Suprapubic skin (tissue), 4 donors: ENCODE measurements at regions not wholly inside any gene's neighbourhood (a gene's known extent, or its start where the extent isn't known, plus 50 kb on each side); places are given as distances from the start of the nearest gene placed in this dataset.

Experiments used
- DNase-seq, 2 donors: peaks; one replicate each; pipeline ENCODE4 v3.0.0-alpha.2; 2019; ENCODE audit warnings: low spot score in 2 of 2
- H3K27ac ChIP-seq: fragments of 200-600 bp; sonication (generic); one replicate; pipeline ENCODE4 v1.5.1; 2019
- H3K27me3 ChIP-seq: fragments of 200-600 bp; sonication (generic); one replicate; pipeline ENCODE4 v1.5.1; 2019
- H3K36me3 ChIP-seq: fragments of 200-600 bp; sonication (generic); one replicate; pipeline ENCODE4 v1.5.1; 2019
- H3K4me1 ChIP-seq: fragments of 200-600 bp; sonication (generic); one replicate; pipeline ENCODE4 v1.5.1; 2019
- H3K4me3 ChIP-seq: fragments of 200-600 bp; sonication (generic); one replicate; pipeline ENCODE4 v1.5.1; 2019; ENCODE audit warnings: mild to moderate bottlenecking
- H3K9me3 ChIP-seq: fragments of 200-600 bp; sonication (generic); one replicate; pipeline ENCODE4 v1.5.1; 2019
- EP300 ChIP-seq: sonication (generic); formaldehyde crosslinking; IDR thresholded peaks from one replicate; pipeline ENCODE4 v1.6.1; 2017; ENCODE audit warnings: antibody characterized with exemption
- POLR2A ChIP-seq, 2 donors: fragments of 450-650 bp; IDR thresholded peaks; one replicate each; pipeline ENCODE4 v1.6.1; 2017; ENCODE audit warnings: antibody characterized with exemption in 2 of 2, mild to moderate bottlenecking in 2 of 2, moderate library complexity in 2 of 2
- POLR2AphosphoS5 ChIP-seq, 3 donors: sonication (generic); formaldehyde crosslinking; IDR thresholded peaks; one replicate each; pipeline ENCODE4 v1.6.1; 2017; ENCODE audit warnings: antibody characterized with exemption in 3 of 3
- WGBS: methylation state at CpG from one replicate; pipeline ENCODE4 v1.1.5; 2018; 5-methylcytosine and 5-hydroxymethylcytosine counted together
- TF ChIP-seq, protein P1 (sequence below), 2 donors: fragments of 200-600 bp in 1 of 2; fragments of 450-650 bp in 1 of 2; sonication (generic) in 1 of 2; IDR thresholded peaks; one replicate each; pipeline ENCODE4 v1.5.1; 2016 to 2019; ENCODE audit warnings: antibody characterized with exemption in 2 of 2, mild to moderate bottlenecking in 1 of 2, moderate library complexity in 1 of 2

DNA sequence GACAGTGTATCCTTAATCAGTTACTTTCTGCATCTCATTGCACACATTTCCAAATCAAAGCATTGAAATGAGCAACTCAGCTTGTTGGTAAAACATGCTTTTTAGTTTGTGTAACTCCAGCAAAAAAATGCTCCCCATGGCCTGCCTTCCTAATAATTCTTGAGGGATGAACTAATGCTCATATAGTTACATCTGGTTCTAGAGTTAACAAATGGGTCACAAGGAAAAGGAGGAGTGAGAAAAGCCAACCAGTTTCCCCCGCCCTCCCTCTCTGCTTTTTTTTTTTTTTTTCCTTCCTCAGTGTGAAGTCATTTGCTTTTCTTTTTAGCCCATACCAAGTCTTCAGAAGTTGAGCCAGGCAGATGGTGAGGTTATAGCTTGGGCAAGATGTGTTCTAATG lies 231.7 kb downstream of the MTX2 start:
- TF ChIP-seq, protein P1, sequence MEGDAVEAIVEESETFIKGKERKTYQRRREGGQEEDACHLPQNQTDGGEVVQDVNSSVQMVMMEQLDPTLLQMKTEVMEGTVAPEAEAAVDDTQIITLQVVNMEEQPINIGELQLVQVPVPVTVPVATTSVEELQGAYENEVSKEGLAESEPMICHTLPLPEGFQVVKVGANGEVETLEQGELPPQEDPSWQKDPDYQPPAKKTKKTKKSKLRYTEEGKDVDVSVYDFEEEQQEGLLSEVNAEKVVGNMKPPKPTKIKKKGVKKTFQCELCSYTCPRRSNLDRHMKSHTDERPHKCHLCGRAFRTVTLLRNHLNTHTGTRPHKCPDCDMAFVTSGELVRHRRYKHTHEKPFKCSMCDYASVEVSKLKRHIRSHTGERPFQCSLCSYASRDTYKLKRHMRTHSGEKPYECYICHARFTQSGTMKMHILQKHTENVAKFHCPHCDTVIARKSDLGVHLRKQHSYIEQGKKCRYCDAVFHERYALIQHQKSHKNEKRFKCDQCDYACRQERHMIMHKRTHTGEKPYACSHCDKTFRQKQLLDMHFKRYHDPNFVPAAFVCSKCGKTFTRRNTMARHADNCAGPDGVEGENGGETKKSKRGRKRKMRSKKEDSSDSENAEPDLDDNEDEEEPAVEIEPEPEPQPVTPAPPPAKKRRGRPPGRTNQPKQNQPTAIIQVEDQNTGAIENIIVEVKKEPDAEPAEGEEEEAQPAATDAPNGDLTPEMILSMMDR (IDR thresholded peaks at IDR 0.05), result no peak
- TF ChIP-seq POLR2AphosphoS5 (IDR thresholded peaks at IDR 0.05), result no peak
- TF ChIP-seq POLR2A (IDR thresholded peaks at IDR 0.05), result no peak
- no peak for TF ChIP-seq EP300
- DNase-seq, result no peak
- Histone ChIP-seq H3K9me3 (no peaks in the 10 kb centered on the region), H3K27ac (no peak overlapping the region), H3K4me3 (no peak overlapping the region), H3K36me3 (no peaks in the 10 kb centered on the region), H3K4me1 (peaks cover 38% of the 10 kb centered on the region), H3K27me3 (no peaks in the 10 kb centered on the region)
- WGBS, result 50% methylated on average over 1 of the region's 1 CpG

DNA sequence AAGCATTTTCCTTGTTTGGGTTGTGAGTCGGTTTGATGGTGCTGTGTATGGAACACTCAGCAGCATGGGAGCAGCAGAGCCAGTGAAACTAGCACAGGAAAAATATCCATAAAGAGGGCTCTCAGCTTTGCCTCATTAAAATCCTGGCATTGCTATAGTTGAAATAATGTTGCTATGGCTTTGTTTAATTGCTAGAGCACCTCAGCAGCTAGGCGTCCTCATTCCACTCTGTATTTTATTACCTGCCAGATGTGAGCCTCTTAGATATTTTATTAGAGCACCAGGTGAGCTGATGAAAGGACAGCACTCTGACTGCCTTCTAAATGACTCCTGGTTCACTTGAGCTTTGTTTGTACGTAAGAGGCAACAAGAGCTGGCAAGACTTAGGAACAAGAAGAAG lies 232.4 kb downstream of the MTX2 start:
- 44% methylated on average over 3 of the region's 3 CpGs for WGBS
- Histone ChIP-seq H3K4me1 (peaks cover 31% of the 10 kb centered on the region), H3K27me3 (no peaks in the 10 kb centered on the region), H3K27ac (no peak overlapping the region), H3K4me3 (no peak overlapping the region), H3K36me3 (no peaks in the 10 kb centered on the region), H3K9me3 (no peaks in the 10 kb centered on the region)
- no peak for TF ChIP-seq POLR2AphosphoS5 (IDR thresholded peaks at IDR 0.05)
- no peak for TF ChIP-seq POLR2A (IDR thresholded peaks at IDR 0.05)
- no peak for TF ChIP-seq EP300
- TF ChIP-seq, protein P1 (IDR thresholded peaks at IDR 0.05), result no peak
- DNase-seq, result no peak

GRCh38 chr2:176502619-176503018 lies 233.4 kb downstream of the MTX2 start:
- Histone ChIP-seq H3K9me3 (no peaks in the 10 kb centered on the region), H3K27me3 (no peaks in the 10 kb centered on the region), H3K4me1 (peaks cover 28% of the 10 kb centered on the region), H3K36me3 (no peaks in the 10 kb centered on the region), H3K4me3 (no peak overlapping the region), H3K27ac (no peak overlapping the region)
- no peak for DNase-seq
- TF ChIP-seq, protein P1 (IDR thresholded peaks at IDR 0.05), result no peak
- TF ChIP-seq POLR2AphosphoS5 (IDR thresholded peaks at IDR 0.05) (no peak), EP300 (no peak), POLR2A (IDR thresholded peaks at IDR 0.05) (no peak)

GRCh38 chr2:176503776-176504175 lies 234.5 kb downstream of the MTX2 start:
- H3K9me3 ChIP-seq, result no peaks in the 10 kb centered on the region
- H3K27me3 ChIP-seq, result no peaks in the 10 kb centered on the region
- DNase-seq, result no peak
- no peaks in the 10 kb centered on the region for H3K36me3 ChIP-seq
- H3K4me1 ChIP-seq, result peaks cover 31% of the 10 kb centered on the region
- no peak overlapping the region for H3K4me3 ChIP-seq
- TF ChIP-seq POLR2A (IDR thresholded peaks at IDR 0.05), result no peak
- no peak for TF ChIP-seq EP300
- TF ChIP-seq, protein P1 (IDR thresholded peaks at IDR 0.05), result no peak
- no peak for TF ChIP-seq POLR2AphosphoS5 (IDR thresholded peaks at IDR 0.05)
- WGBS, result 67% methylated on average over 1 of the region's 1 CpG
- H3K27ac ChIP-seq, result no peak overlapping the region

DNA sequence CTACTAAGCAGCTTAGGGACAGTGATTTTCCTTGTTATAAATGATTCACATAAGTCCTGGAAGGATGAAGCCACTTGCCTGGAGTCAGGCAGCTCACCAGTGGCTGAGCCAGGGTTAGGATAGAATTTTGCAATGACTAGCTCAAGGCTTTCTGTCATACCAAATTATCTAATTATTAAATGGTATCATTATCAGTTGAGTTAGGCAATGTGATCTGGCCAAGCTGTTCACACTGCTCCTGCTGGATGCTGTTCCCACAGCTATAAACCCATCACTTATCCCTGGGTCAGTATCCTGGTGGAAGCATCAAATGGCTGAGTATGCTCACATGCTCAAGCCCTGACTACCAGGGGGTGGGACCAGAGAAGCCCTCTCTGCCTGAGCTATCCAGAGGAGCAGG lies 235.2 kb downstream of the MTX2 start:
- H3K27ac ChIP-seq, result no peak overlapping the region

More for the DNA sequence above, 235.2 kb downstream of the MTX2 start:
- Histone ChIP-seq H3K9me3 (no peaks in the 10 kb centered on the region), H3K4me3 (no peak overlapping the region), H3K27me3 (no peaks in the 10 kb centered on the region), H3K36me3 (no peaks in the 10 kb centered on the region), H3K4me1 (peaks cover 31% of the 10 kb centered on the region)
- no peak for TF ChIP-seq POLR2AphosphoS5 (IDR thresholded peaks at IDR 0.05)
- TF ChIP-seq POLR2A (IDR thresholded peaks at IDR 0.05), result no peak
- TF ChIP-seq EP300, result no peak
- TF ChIP-seq, protein P1 (IDR thresholded peaks at IDR 0.05), result no peak
- DNase-seq, result no peak
